Liver (tissue), 8 donors: ENCODE measurements at regions not wholly inside any gene's neighbourhood (a gene's known extent, or its start where the extent isn't known, plus 50 kb on each side); places are given as distances from the start of the nearest gene placed in this dataset.

ENCODE experiments used
- DNase-seq: peaks from one replicate; pipeline ENCODE4 v3.0.0-alpha.2; 2017; ENCODE audit warnings: low spot score
- H3K27ac ChIP-seq, 2 donors: one replicate each; pipeline ENCODE4 v1.7.0; 2013; ENCODE audit warnings: inconsistent platforms in 2 of 2, low read length in 2 of 2, control low read depth in 1 of 2, low read depth in 1 of 2, mild to moderate bottlenecking in 1 of 2
- H3K27me3 ChIP-seq, 4 donors: one replicate each; pipeline versions ENCODE4 v1.6.1 to v1.7.0; 2013; ENCODE audit warnings: low read length in 3 of 4, inconsistent platforms in 1 of 4, mild to moderate bottlenecking in 1 of 4, moderate library complexity in 1 of 4; ENCODE audit not compliant: control insufficient read depth in 4 of 4, insufficient read depth in 4 of 4
- H3K36me3 ChIP-seq, 4 donors: one replicate each; pipeline versions ENCODE4 v1.6.1 to v1.7.0; 2013; ENCODE audit warnings: low read length in 3 of 4, mild to moderate bottlenecking in 3 of 4, low read depth in 1 of 4, moderate library complexity in 1 of 4; ENCODE audit not compliant: control insufficient read depth in 4 of 4, insufficient read depth in 3 of 4
- H3K4me1 ChIP-seq, 4 donors: one replicate each; pipeline versions ENCODE4 v1.6.1 to v1.7.0; 2013; ENCODE audit warnings: low read length in 3 of 4, mild to moderate bottlenecking in 3 of 4, moderate library complexity in 1 of 4; ENCODE audit not compliant: control insufficient read depth in 4 of 4, insufficient read depth in 4 of 4
- H3K4me3 ChIP-seq, 3 donors: one replicate each; pipeline versions ENCODE4 v1.6.1 to v1.7.0; 2013; ENCODE audit warnings: low read length in 3 of 3, control low read depth in 1 of 3, low read depth in 1 of 3, mild to moderate bottlenecking in 1 of 3
- H3K9ac ChIP-seq, 2 donors: one replicate each; pipeline ENCODE4 v1.7.0; 2013; ENCODE audit warnings: low read length in 2 of 2, mild to moderate bottlenecking in 2 of 2, moderate library complexity in 2 of 2, control low read depth in 1 of 2, low read depth in 1 of 2
- H3K9me3 ChIP-seq, 4 donors: one replicate each; pipeline versions ENCODE4 v1.6.1 to v1.7.0; 2013; ENCODE audit warnings: low read length in 3 of 4; ENCODE audit not compliant: control insufficient read depth in 4 of 4
- ATF3 ChIP-seq: IDR thresholded peaks from 2 replicates; pipeline ENCODE4 v1.6.1; 2016; ENCODE audit warnings: antibody characterized with exemption
- CTCF ChIP-seq: fragments of 150-350 bp; IDR thresholded peaks from 2 replicates; pipeline ENCODE4 v1.5.1; 2017; ENCODE audit warnings: improper control_type of control experiment, low read depth, low read length; ENCODE audit not compliant: missing input control
- EGR1 ChIP-seq, 2 donors: IDR thresholded peaks; 2 replicates each; pipeline ENCODE4 v1.6.1; 2016 to 2018; ENCODE audit warnings: antibody characterized with exemption in 2 of 2, low read depth in 2 of 2
- FOXA1 ChIP-seq: IDR thresholded peaks from 2 replicates; pipeline ENCODE4 v1.6.1; 2016; ENCODE audit warnings: antibody characterized with exemption
- FOXA2 ChIP-seq: IDR thresholded peaks from 2 replicates; pipeline ENCODE4 v1.6.1; 2016; ENCODE audit warnings: antibody characterized with exemption
- GABPA ChIP-seq, 2 donors: IDR thresholded peaks in 1 of 2; conservative IDR thresholded peaks in 1 of 2; 2 replicates each; pipeline ENCODE4 v1.6.1; 2016; ENCODE audit warnings: antibody characterized with exemption in 2 of 2, mild to moderate bottlenecking in 1 of 2, moderate library complexity in 1 of 2
- HNF4A ChIP-seq, 2 donors: conservative IDR thresholded peaks; 2 replicates each; pipeline ENCODE4 v1.6.1; 2016; ENCODE audit warnings: antibody characterized with exemption in 2 of 2, mild to moderate bottlenecking in 2 of 2
- HNF4G ChIP-seq: IDR thresholded peaks from 2 replicates; pipeline ENCODE4 v1.6.1; 2016; ENCODE audit warnings: antibody characterized with exemption
- JUND ChIP-seq, 2 donors: IDR thresholded peaks; 2 replicates each; pipeline ENCODE4 v1.6.1; 2016; ENCODE audit warnings: antibody characterized with exemption in 2 of 2
- MAX ChIP-seq: IDR thresholded peaks from 2 replicates; pipeline ENCODE4 v1.6.1; 2016; ENCODE audit warnings: antibody characterized with exemption
- NR2F2 ChIP-seq: IDR thresholded peaks from 2 replicates; pipeline ENCODE4 v1.6.1; 2016; ENCODE audit warnings: antibody characterized with exemption
- RAD21 ChIP-seq, 2 donors: IDR thresholded peaks; 2 replicates each; pipeline ENCODE4 v1.6.1; 2016; ENCODE audit warnings: antibody characterized with exemption in 2 of 2, mild to moderate bottlenecking in 2 of 2
- REST ChIP-seq: IDR thresholded peaks from 2 replicates; pipeline ENCODE4 v1.6.1; 2016; ENCODE audit warnings: antibody characterized with exemption, mild to moderate bottlenecking
- RXRA ChIP-seq, 2 donors: IDR thresholded peaks; 2 replicates each; pipeline ENCODE4 v1.6.1; 2017 to 2018; ENCODE audit warnings: antibody characterized with exemption in 2 of 2, mild to moderate bottlenecking in 1 of 2
- SP1 ChIP-seq: IDR thresholded peaks from 2 replicates; pipeline ENCODE4 v1.6.1; 2018; ENCODE audit warnings: antibody characterized with exemption, mild to moderate bottlenecking
- TAF1 ChIP-seq: conservative IDR thresholded peaks from 2 replicates; pipeline ENCODE4 v1.6.1; 2016; ENCODE audit warnings: antibody characterized with exemption, mild to moderate bottlenecking
- YY1 ChIP-seq: IDR thresholded peaks from 2 replicates; pipeline ENCODE4 v1.6.1; 2016; ENCODE audit warnings: antibody characterized with exemption, mild to moderate bottlenecking
- ZBTB33 ChIP-seq: IDR thresholded peaks from 2 replicates; pipeline ENCODE4 v1.6.1; 2016; ENCODE audit warnings: antibody characterized with exemption
- WGBS: extraction: QIAGEN DNeasy Blood & Tissue Kit; methylation state at CpG from one replicate; pipeline ENCODE4 v1.1.7; 2013; 5-methylcytosine and 5-hydroxymethylcytosine counted together
- donor health status: healthy.
- donor health status: healthy.
- donor health status: healthy.
- donor health status: healthy.
- donor health status: healthy.

GRCh38 chr2:224195925-224196571 is 157.0 kb upstream of the SERPINE2 start:
- H3K9me3 ChIP-seq: no peaks in the 10 kb centered on the region
- 56% methylated on average over 2 of the region's 2 CpGs for WGBS
- no peak overlapping the region for H3K9ac ChIP-seq

GRCh38 chr2:224194161-224194560 is 155.1 kb upstream of the SERPINE2 start:
- Histone ChIP-seq H3K27ac (no peak overlapping the region), H3K27me3 (peaks cover 0 to 6% (median 0%) of the 10 kb centered on the region in 4 donors), H3K36me3 (no peaks in the 10 kb centered on the region), H3K4me1 (no peaks in the 10 kb centered on the region), H3K9ac (no peak overlapping the region), H3K4me3 (no peak overlapping the region), H3K9me3 (no peaks in the 10 kb centered on the region)
- no peak for DNase-seq
- WGBS: 87% methylated on average over 1 of the region's 1 CpG
- no peak for TF ChIP-seq JUND (IDR thresholded peaks at IDR 0.05)
- TF ChIP-seq YY1: no peak
- TF ChIP-seq TAF1: no peak
- no peak for TF ChIP-seq REST
- TF ChIP-seq EGR1 (IDR thresholded peaks at IDR 0.05; ENCODE audit: low read depth in 2 of 2): no peak
- no peak for TF ChIP-seq ZBTB33
- no peak for TF ChIP-seq FOXA2
- no peak for TF ChIP-seq RAD21 (IDR thresholded peaks at IDR 0.05)
- no peak for TF ChIP-seq ATF3
- TF ChIP-seq MAX: no peak
- TF ChIP-seq HNF4A (conservative IDR thresholded peaks at IDR 0.05): no peak
- TF ChIP-seq NR2F2: no peak
- no peak for TF ChIP-seq CTCF
- TF ChIP-seq HNF4G: no peak
- TF ChIP-seq FOXA1: no peak
- TF ChIP-seq SP1: no peak
- no peak for TF ChIP-seq RXRA (IDR thresholded peaks at IDR 0.05)
- no peak for TF ChIP-seq GABPA (IDR thresholded peaks at IDR 0.05 in 1 of 2, conservative IDR thresholded peaks at IDR 0.05 in 1 of 2)

More at GRCh38 chr2:224195925-224196571, 157.0 kb upstream of the SERPINE2 start:
- H3K36me3 ChIP-seq: no peaks in the 10 kb centered on the region
- TF ChIP-seq EGR1 (IDR thresholded peaks at IDR 0.05; ENCODE audit: low read depth in 2 of 2) (no peak), HNF4G (no peak), NR2F2 (peak; percentile 97), JUND (IDR thresholded peaks at IDR 0.05) (no peak), FOXA1 (no peak), TAF1 (no peak)
- H3K27me3 ChIP-seq: peaks cover 0 to 6% (median 0%) of the 10 kb centered on the region in 4 donors
- H3K27ac ChIP-seq: no peak overlapping the region
- H3K4me3 ChIP-seq: no peak overlapping the region
- DNase-seq: no peak
- H3K4me1 ChIP-seq: no peaks in the 10 kb centered on the region
